Liver (tissue), 3 donors: ENCODE measurements at regions not wholly inside any gene's neighbourhood (a gene's known extent, or its start where the extent isn't known, plus 50 kb on each side); places are given as distances from the start of the nearest gene placed in this dataset.

Source experiments
- ATF3 ChIP-seq: IDR thresholded peaks from 2 replicates; pipeline ENCODE4 v1.6.1; 2016; ENCODE audit warnings: antibody characterized with exemption
- CTCF ChIP-seq: fragments of 150-350 bp; IDR thresholded peaks from 2 replicates; pipeline ENCODE4 v1.5.1; 2017; ENCODE audit warnings: improper control_type of control experiment, low read depth, low read length; ENCODE audit not compliant: missing input control
- EGR1 ChIP-seq, 2 donors: IDR thresholded peaks; 2 replicates each; pipeline ENCODE4 v1.6.1; 2016 to 2018; ENCODE audit warnings: antibody characterized with exemption in 2 of 2, low read depth in 2 of 2
- FOXA1 ChIP-seq: IDR thresholded peaks from 2 replicates; pipeline ENCODE4 v1.6.1; 2016; ENCODE audit warnings: antibody characterized with exemption
- GABPA ChIP-seq, 2 donors: IDR thresholded peaks in 1 of 2; conservative IDR thresholded peaks in 1 of 2; 2 replicates each; pipeline ENCODE4 v1.6.1; 2016; ENCODE audit warnings: antibody characterized with exemption in 2 of 2, mild to moderate bottlenecking in 1 of 2, moderate library complexity in 1 of 2
- REST ChIP-seq: IDR thresholded peaks from 2 replicates; pipeline ENCODE4 v1.6.1; 2016; ENCODE audit warnings: antibody characterized with exemption, mild to moderate bottlenecking
- RXRA ChIP-seq, 2 donors: IDR thresholded peaks; 2 replicates each; pipeline ENCODE4 v1.6.1; 2017 to 2018; ENCODE audit warnings: antibody characterized with exemption in 2 of 2, mild to moderate bottlenecking in 1 of 2
- SP1 ChIP-seq: IDR thresholded peaks from 2 replicates; pipeline ENCODE4 v1.6.1; 2018; ENCODE audit warnings: antibody characterized with exemption, mild to moderate bottlenecking
- TAF1 ChIP-seq: conservative IDR thresholded peaks from 2 replicates; pipeline ENCODE4 v1.6.1; 2016; ENCODE audit warnings: antibody characterized with exemption, mild to moderate bottlenecking
- YY1 ChIP-seq: IDR thresholded peaks from 2 replicates; pipeline ENCODE4 v1.6.1; 2016; ENCODE audit warnings: antibody characterized with exemption, mild to moderate bottlenecking
- ZBTB33 ChIP-seq: IDR thresholded peaks from 2 replicates; pipeline ENCODE4 v1.6.1; 2016; ENCODE audit warnings: antibody characterized with exemption
- donor health status: healthy.
- donor health status: healthy.

- TF ChIP-seq CTCF (no peak), ZBTB33 (no peak), EGR1 (IDR thresholded peaks at IDR 0.05; ENCODE audit: low read depth in 2 of 2) (no peak), YY1 (no peak), TAF1 (no peak), RXRA (IDR thresholded peaks at IDR 0.05) (no peak), FOXA1 (no peak), ATF3 (no peak), REST (no peak), SP1 (no peak), GABPA (IDR thresholded peaks at IDR 0.05 in 1 of 2, conservative IDR thresholded peaks at IDR 0.05 in 1 of 2) (no peak)
These were observed 133.5 kb downstream of the GLI2 start for GRCh38 chr2:120869036-120869729.
